Activated CD4-positive, alpha-beta T cell treated with anti-CD3 and anti-CD28 coated beads, Interleukin-2, amount 50 U/mL, for 48 hours (primary cell): ENCODE measurements at regions not wholly inside any gene's neighbourhood (a gene's known extent, or its start where the extent isn't known, plus 50 kb on each side); places are given as distances from the start of the nearest gene placed in this dataset.

Experiments
- DNase-seq, 2 experiments: peaks; one replicate each; pipeline ENCODE4 v3.0.0-alpha.2; 2020

GRCh38 chr5:74372051-74372450, 268.5 kb downstream of the ENC1 start:
- no peak for DNase-seq

DNA sequence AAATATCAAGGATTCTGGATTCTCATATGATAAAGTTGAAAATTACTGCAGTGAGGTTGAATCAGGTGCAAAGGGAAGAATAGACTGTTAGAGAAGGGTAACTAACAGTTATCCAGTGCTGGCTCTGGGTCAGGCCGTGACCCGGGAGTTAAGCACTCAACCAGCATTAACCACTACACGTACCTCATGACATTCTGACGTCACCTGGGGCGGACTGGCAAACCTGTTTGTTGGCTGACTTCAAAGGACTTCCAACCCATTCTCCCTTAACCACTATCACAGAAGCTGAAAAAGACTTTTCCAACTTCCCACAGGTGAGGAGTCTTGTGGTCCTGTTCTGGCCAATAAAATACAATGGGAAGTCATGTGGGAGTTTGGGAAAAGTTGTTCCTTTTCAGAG, 268.9 kb downstream of the ENC1 start:
- no peak for DNase-seq

- DNase-seq, result no peak
Observed at GRCh38 chr5:74370168-74370567, 270.4 kb downstream of the ENC1 start.

GRCh38 chr5:74369173-74369572, 271.4 kb downstream of the ENC1 start:
- DNase-seq, result no peak

GRCh38 chr5:74367934-74368333, 272.6 kb downstream of the ENC1 start:
- no peak for DNase-seq

DNA sequence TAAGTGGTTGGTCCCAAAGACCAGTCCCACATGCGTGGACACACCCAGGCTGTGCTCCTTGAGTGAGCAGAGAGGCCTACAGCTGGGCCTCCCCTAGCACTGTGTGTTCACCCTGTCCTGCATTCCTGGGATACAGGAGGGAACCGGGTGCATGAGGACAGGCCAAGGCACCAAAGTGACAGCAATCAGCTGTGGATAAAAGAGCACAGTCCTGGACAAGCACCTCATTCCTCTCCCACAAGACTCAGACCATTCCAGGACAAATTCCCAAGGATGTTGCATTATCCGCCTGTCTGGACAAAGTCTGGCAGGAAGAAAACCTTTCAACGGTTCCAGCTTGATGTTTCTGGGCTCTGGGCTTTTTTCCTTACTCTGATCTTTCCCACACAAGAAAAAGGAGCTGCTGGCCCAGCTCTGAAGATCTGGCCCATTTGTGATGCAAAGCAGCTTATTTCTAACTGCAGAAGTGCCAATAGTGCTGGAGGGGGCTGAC, 273.2 kb downstream of the ENC1 start:
- no peak for DNase-seq

- no peak for DNase-seq
Observed at GRCh38 chr5:74365723-74366122, 274.8 kb downstream of the ENC1 start.

- DNase-seq, result no peak
Observed at GRCh38 chr5:74364507-74364906, 276.0 kb downstream of the ENC1 start.

GRCh38 chr5:74363603-74364205, 276.8 kb downstream of the ENC1 start:
- no peak for DNase-seq

GRCh38 chr5:74361406-74362358, 278.8 kb downstream of the ENC1 start:
- DNase-seq, result no peak

DNA sequence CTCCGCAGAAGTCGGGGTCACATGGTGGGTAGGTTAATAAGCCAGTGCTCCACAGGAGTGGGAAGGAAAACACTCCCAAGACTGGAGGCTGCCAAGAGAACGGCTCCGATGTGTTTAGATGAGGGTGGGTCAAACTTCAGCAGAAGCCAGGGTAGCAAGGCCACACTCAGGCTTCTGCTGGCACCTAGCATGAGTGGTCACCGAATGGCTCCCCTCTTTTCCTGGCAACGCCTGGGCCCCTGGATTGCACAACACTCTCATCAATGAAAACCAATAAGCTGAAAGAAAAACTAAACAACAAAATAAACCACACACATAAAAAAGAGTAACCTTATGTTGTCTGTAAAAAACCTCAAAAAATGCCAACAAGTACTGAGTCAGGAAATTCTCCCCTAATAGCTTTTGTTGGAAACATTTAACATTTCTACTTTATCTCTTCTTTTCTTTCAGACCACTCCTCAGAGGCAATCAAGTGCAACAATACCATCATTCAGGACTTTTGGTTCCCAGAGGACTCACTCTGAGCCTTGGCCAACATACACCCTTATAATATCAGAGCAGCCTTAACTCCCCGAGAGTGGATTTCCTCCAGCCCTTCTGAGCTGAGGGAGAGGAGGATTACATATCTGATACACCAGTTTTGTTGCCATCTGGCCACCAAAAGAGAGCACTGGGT, 279.9 kb downstream of the ENC1 start:
- no peak for DNase-seq

- no peak for DNase-seq
Observed at GRCh38 chr5:74357827-74358226, 282.7 kb downstream of the ENC1 start.

- no peak for DNase-seq
Observed at GRCh38 chr5:74356009-74356695, 284.4 kb downstream of the ENC1 start.

DNA sequence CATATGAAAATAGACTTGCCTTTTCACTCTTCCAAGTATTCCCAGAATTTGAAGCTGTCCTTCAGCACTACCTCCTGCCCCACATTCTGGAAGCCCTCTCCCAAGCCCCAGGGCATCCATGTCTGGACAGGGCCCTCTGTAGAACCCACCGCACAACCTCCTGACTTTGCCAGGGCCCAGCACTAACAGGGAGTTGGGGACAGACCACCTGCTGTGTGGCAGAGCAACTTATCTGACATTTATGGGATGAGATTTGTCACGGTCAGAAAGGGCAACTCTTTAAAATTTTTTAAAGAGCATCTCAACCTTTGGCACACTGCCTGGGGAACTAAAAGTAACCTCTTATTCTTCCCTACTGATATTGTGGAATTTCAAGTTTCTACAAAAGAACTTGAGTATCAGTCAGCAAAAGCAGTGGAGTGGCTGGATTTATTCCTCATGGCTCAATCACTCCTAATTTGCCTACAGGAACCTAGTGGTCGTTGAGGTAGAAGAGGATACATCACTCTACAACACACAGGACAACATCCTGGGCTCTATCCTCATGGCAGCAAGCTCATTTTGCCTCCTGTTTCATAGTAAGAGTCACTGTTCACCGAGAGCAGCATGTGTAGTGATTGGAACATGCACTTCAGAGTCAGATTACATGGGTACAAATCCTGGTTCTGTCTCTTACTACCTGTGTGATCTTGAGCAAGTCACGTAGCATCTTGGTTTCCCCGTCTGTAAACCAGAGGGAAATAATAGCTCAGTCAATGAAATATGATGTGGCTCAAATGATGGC, 285.3 kb downstream of the ENC1 start:
- no peak for DNase-seq

DNA sequence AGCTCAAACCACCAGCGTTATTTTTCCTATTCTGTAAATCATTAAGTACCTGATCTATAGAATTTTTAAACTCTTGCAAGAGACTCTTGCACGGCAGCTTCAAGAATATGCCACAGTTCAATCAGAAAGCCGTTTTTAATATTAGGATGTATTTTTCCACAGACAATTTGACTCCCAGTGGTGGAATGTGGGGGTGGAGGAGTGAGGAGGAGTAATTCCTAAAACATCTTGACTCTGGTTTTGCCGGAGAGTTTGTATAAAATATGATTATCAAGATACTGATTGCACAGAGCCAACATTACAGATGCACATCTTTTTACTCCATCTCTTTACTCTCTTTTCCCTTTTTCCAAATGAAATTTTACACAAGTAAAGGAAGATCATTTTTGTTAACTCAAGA, 288.3 kb downstream of the ENC1 start:
- no peak for DNase-seq

DNA sequence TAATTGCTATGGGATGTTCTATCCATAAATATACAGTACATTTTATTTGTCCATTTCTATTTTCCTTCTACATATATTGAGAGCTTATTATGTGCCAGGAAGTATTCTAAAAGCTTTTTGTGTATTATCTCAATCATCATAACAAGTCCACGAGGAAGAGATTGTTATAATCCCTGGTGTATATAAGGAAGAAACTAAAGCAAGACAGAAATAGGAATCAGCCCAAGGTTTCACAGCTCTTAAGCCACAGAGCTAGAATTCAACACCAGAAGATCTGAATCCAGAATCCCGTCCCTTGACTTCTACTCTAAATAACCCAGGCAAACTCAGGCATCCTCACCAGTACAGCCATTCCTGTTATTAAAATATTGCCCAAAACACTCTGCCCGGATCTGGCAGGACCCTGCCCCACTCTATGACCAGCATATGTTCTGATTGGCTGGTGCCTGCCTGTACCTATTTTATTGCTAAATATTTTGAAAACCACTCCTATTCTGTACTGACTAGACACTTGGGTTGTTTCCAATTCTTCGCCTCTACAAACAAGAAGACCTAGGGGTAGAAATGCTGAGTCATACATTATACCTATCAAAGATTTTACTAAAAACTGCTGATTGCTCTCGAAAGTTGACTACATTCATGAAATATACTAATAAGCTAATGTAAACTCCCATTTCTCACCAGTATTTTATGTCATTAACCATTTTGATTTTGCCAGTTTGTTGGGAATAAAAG, 297.4 kb downstream of the ENC1 start:
- no peak for DNase-seq

- DNase-seq, result no peak
Observed at GRCh38 chr5:74342182-74342581, 298.3 kb downstream of the ENC1 start.

DNA sequence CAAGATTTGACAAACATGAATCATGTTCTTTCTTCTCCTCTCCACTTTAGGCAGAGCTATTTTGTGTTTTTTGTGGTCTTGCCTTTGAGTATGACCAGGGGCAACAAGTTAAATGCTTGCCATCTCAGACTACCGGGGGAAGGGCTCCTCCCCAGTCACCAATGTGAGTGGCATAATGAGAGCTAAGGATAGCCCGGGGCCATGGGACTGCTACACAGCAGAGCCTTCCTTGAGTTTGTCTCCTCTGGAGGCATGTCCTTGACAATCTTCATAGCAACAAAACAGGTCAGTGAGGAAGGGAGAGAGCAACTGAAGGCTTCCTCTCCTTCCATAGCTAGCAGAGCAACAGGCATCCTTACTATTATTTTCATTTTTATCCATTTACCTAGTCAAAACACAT, 299.3 kb downstream of the ENC1 start:
- DNase-seq, result no peak

- no peak for DNase-seq
Observed at GRCh38 chr5:74340476-74340875, 300.1 kb downstream of the ENC1 start.

GRCh38 chr5:74337984-74338310, 302.6 kb downstream of the ENC1 start:
- no peak for DNase-seq

GRCh38 chr5:74337254-74337983, 303.1 kb downstream of the ENC1 start:
- no peak for DNase-seq
